ENCODE measurements at regions not wholly inside any gene's neighbourhood (a gene's known extent, or its start where the extent isn't known, plus 50 kb on each side); places are given as distances from the start of the nearest gene placed in this dataset.
A peak's percentile ranks its signal among the peaks of the same experiment; 100 is the strongest.

- CTCF ChIA-PET = interaction anchor here (1.1 kb wide), 2 partner anchors 14 to 36 kb away, joined by 3 to 4 read pairs; no protein-coding TSS in a partner anchor
- peak; percentile 36 for DNase-seq (ENCODE audit: low spot score)
- H3K4me1 Mint-ChIP-seq = peaks cover 7% of the 10 kb centered on the region
- ATAC-seq = no peak
- peaks cover 9% of the 10 kb centered on the region for H3K27me3 Mint-ChIP-seq (ENCODE audit: low read depth)
- H3K9me3 Mint-ChIP-seq = peaks cover 4% of the 10 kb centered on the region; the same call in 1 of the 2 replicates
- no peak for TF ChIP-seq E2F4 (CRISPR knock-in tag; IDR thresholded peaks at IDR 0.05; ENCODE audit: borderline replicate concordance, low read depth)
- TF ChIP-seq AFF4 (CRISPR knock-in tag; IDR thresholded peaks at IDR 0.05; ENCODE audit: borderline replicate concordance) = no peak
- TF ChIP-seq PRRX2 (CRISPR knock-in tag; IDR thresholded peaks at IDR 0.05) = no peak
- TF ChIP-seq CREB1 (CRISPR knock-in tag; IDR thresholded peaks at IDR 0.05) = no peak
- no peak for TF ChIP-seq HMGXB4 (CRISPR knock-in tag; IDR thresholded peaks at IDR 0.05)
- no peak for TF ChIP-seq ZNF317 (CRISPR knock-in tag; IDR thresholded peaks at IDR 0.05; ENCODE audit: borderline replicate concordance, low read depth)
- no peak for TF ChIP-seq NFATC4 (CRISPR knock-in tag; IDR thresholded peaks at IDR 0.05)
- no peak for TF ChIP-seq NR1H2 (CRISPR knock-in tag; IDR thresholded peaks at IDR 0.05)
- TF ChIP-seq ZNF138 (CRISPR knock-in tag; conservative IDR thresholded peaks at IDR 0.05) = no peak
- TF ChIP-seq CBFB (CRISPR knock-in tag; IDR thresholded peaks at IDR 0.05; ENCODE audit: low read depth) = no peak
- TF ChIP-seq ZNF512 (CRISPR knock-in tag; IDR thresholded peaks at IDR 0.05; ENCODE audit: borderline replicate concordance) = no peak
- no peak for TF ChIP-seq SMAD3 (CRISPR knock-in tag; IDR thresholded peaks at IDR 0.05; ENCODE audit: borderline replicate concordance)
- no peak for TF ChIP-seq TCF7 (CRISPR knock-in tag; IDR thresholded peaks at IDR 0.05; ENCODE audit: low read depth)
- TF ChIP-seq MAX (CRISPR knock-in tag; IDR thresholded peaks at IDR 0.05) = no peak
- TF ChIP-seq IRF1 (CRISPR knock-in tag; IDR thresholded peaks at IDR 0.05) = no peak
- POLR2A ChIA-PET = no interaction called here
- H3K4me3 Mint-ChIP-seq = no peak overlapping the region
- no peaks in the 10 kb centered on the region for H3K36me3 Mint-ChIP-seq
- no peak overlapping the region for H3K27ac Mint-ChIP-seq
Observed at GRCh38 chr15:33256874-33257273, 53.9 kb upstream of the RYR3 start.

GRCh38 chr15:33244471-33244870, 50.0 kb upstream of the FMN1 start:
- Mint-ChIP-seq H3K36me3 (no peaks in the 10 kb centered on the region), H3K27me3 (ENCODE audit: low read depth) (no peaks in the 10 kb centered on the region; the same call in 1 of the 2 replicates), H3K27ac (no peak overlapping the region), H3K4me3 (no peak overlapping the region), H3K4me1 (peaks cover 29% of the 10 kb centered on the region), H3K9me3 (no peaks in the 10 kb centered on the region)
- ChIA-PET CTCF (no interaction called here), POLR2A (no interaction called here)
- no peak for ATAC-seq
- no peak for DNase-seq (ENCODE audit: low spot score)
- no peak for TF ChIP-seq ATF2 (CRISPR knock-in tag; IDR thresholded peaks at IDR 0.05; ENCODE audit: borderline replicate concordance, low read depth)
- TF ChIP-seq JAZF1 (CRISPR knock-in tag; IDR thresholded peaks at IDR 0.05) = no peak
- TF ChIP-seq ESRRA (CRISPR knock-in tag; IDR thresholded peaks at IDR 0.05; ENCODE audit: borderline replicate concordance) = no peak
- no peak for TF ChIP-seq ELF4 (CRISPR knock-in tag; IDR thresholded peaks at IDR 0.05; ENCODE audit: low read depth)
- TF ChIP-seq CREM (CRISPR knock-in tag; IDR thresholded peaks at IDR 0.05) = no peak
- TF ChIP-seq FOXJ3 (CRISPR knock-in tag; IDR thresholded peaks at IDR 0.05; ENCODE audit: borderline replicate concordance) = no peak
- no peak for TF ChIP-seq ERG (CRISPR knock-in tag; IDR thresholded peaks at IDR 0.05)
